Stimulated activated naive CD8-positive, alpha-beta T cell treated with anti-CD3 and anti-CD28 coated beads, Interleukin-15, amount 100 ng/mL, for 72 hours (primary cell): ENCODE measurements at regions not wholly inside any gene's neighbourhood (a gene's known extent, or its start where the extent isn't known, plus 50 kb on each side); places are given as distances from the start of the nearest gene placed in this dataset.
"Not testable (repeated sequence)": the region's sequence is repeated elsewhere in the genome, so short reads cannot be mapped to it uniquely, and the experiment has no call there.

Experiments
- ATAC-seq: fragments of 150-1000 bp; cut with Tn5 transposase; 2 replicates; pipeline ENCODE4 v1.10.0; 2021; ENCODE audit warnings: mild to moderate bottlenecking, moderate library complexity
- DNase-seq, 2 donors: peaks; one replicate each; pipeline ENCODE4 v3.0.0; 2021 to 2022
- H3K27ac Mint-ChIP-seq, 2 donors: one replicate each; pipeline ENCODE4 v1.8.0; 2022; ENCODE audit warnings: mild to moderate bottlenecking in 2 of 2, mixed read lengths in 2 of 2, moderate library complexity in 2 of 2
- H3K27me3 Mint-ChIP-seq: one replicate; pipeline ENCODE4 v1.8.0; 2022; ENCODE audit warnings: mixed read lengths
- H3K4me1 Mint-ChIP-seq: one replicate; pipeline ENCODE4 v1.8.0; 2022; ENCODE audit warnings: mild to moderate bottlenecking, mixed read lengths
- H3K4me3 Mint-ChIP-seq, 2 donors: one replicate each; pipeline ENCODE4 v1.8.0; 2022; ENCODE audit warnings: mild to moderate bottlenecking in 2 of 2, mixed read lengths in 2 of 2, moderate library complexity in 1 of 2
- H3K9me3 Mint-ChIP-seq, 2 donors: one replicate each; pipeline ENCODE4 v1.8.0; 2022; ENCODE audit warnings: mixed read lengths in 2 of 2

GRCh38 chr14:87785897-87786296, 207.1 kb downstream of the GALC start:
- H3K4me3 Mint-ChIP-seq, result no peak overlapping the region
- H3K9me3 Mint-ChIP-seq, result peaks cover 0 to 14% of the 10 kb centered on the region in 2 donors
- DNase-seq (no peak), ATAC-seq (no peak)
- no peaks in the 10 kb centered on the region for H3K27me3 Mint-ChIP-seq
- H3K4me1 Mint-ChIP-seq, result no peaks in the 10 kb centered on the region
- H3K27ac Mint-ChIP-seq, result no peak overlapping the region

- Mint-ChIP-seq H3K27ac (no peak overlapping the region), H3K27me3 (no peaks in the 10 kb centered on the region), H3K4me3 (no peak overlapping the region), H3K4me1 (no peaks in the 10 kb centered on the region), H3K9me3 (peaks cover 0 to 10% of the 10 kb centered on the region in 2 donors)
- ATAC-seq, result no peak
- DNase-seq, result no peak
Observed at GRCh38 chr14:87784386-87784785, 208.6 kb downstream of the GALC start.

GRCh38 chr14:87783071-87783470, 209.9 kb downstream of the GALC start:
- Mint-ChIP-seq H3K4me3 (no peak overlapping the region), H3K27me3 (no peaks in the 10 kb centered on the region), H3K4me1 (no peaks in the 10 kb centered on the region), H3K27ac (no peak overlapping the region), H3K9me3 (peaks cover 6 to 7% of the 10 kb centered on the region in 2 donors)
- DNase-seq, result no peak
- ATAC-seq, result no peak

- Mint-ChIP-seq H3K4me1 (no peaks in the 10 kb centered on the region), H3K9me3 (no peaks in the 10 kb centered on the region), H3K27ac (no peak overlapping the region), H3K4me3 (no peak overlapping the region), H3K27me3 (no peaks in the 10 kb centered on the region)
- no peak for DNase-seq
- ATAC-seq, result no peak
Observed at GRCh38 chr14:87772854-87773253, 220.1 kb downstream of the GALC start.

GRCh38 chr14:87767567-87767901, 225.4 kb downstream of the GALC start:
- peaks cover 10 to 13% of the 10 kb centered on the region in 2 donors for H3K9me3 Mint-ChIP-seq
- no peaks in the 10 kb centered on the region for H3K27me3 Mint-ChIP-seq
- H3K4me1 Mint-ChIP-seq, result no peaks in the 10 kb centered on the region
- DNase-seq (no peak), ATAC-seq (no peak)
- peak overlapping the region in 1 of 2 donors; percentile 40 for H3K27ac Mint-ChIP-seq
- no peak overlapping the region for H3K4me3 Mint-ChIP-seq

GRCh38 chr14:87758876-87759275, 234.1 kb downstream of the GALC start:
- H3K4me3 Mint-ChIP-seq, result no peak overlapping the region
- H3K9me3 Mint-ChIP-seq, result peaks cover 19 to 33% of the 10 kb centered on the region in 2 donors
- ATAC-seq, result no peak

GRCh38 chr14:87756661-87757060, 236.3 kb downstream of the GALC start:
- peaks cover 7% of the 10 kb centered on the region for H3K27me3 Mint-ChIP-seq
- H3K9me3 Mint-ChIP-seq, result peaks cover 6 to 19% of the 10 kb centered on the region in 2 donors
- no peak for DNase-seq
- ATAC-seq, result peak; percentile 18
- no peak overlapping the region for H3K4me3 Mint-ChIP-seq
- no peak overlapping the region for H3K27ac Mint-ChIP-seq
- no peaks in the 10 kb centered on the region for H3K4me1 Mint-ChIP-seq

More at GRCh38 chr14:87758876-87759275, 234.1 kb downstream of the GALC start:
- DNase-seq, result no peak
- Mint-ChIP-seq H3K4me1 (no peaks in the 10 kb centered on the region), H3K27me3 (peaks cover 7% of the 10 kb centered on the region), H3K27ac (no peak overlapping the region)

- ATAC-seq, result no peak
- DNase-seq, result no peak
- Mint-ChIP-seq H3K4me1 (no peaks in the 10 kb centered on the region), H3K27ac (peak overlapping the region in 1 of 2 donors; percentile 13), H3K4me3 (no peak overlapping the region), H3K27me3 (peaks cover 22% of the 10 kb centered on the region), H3K9me3 (peaks cover 6 to 13% of the 10 kb centered on the region in 2 donors)
Observed at GRCh38 chr14:87754520-87755223, 238.3 kb downstream of the GALC start.

GRCh38 chr14:87748558-87748957, 244.4 kb downstream of the GALC start:
- H3K27ac Mint-ChIP-seq, result no peak overlapping the region

GRCh38 chr14:87745507-87746118, 247.4 kb downstream of the GALC start:
- H3K4me1 Mint-ChIP-seq, result no peaks in the 10 kb centered on the region
- DNase-seq (peak; percentile 3 to 15), ATAC-seq (no peak)
- H3K4me3 Mint-ChIP-seq, result no peak overlapping the region
- no peak overlapping the region for H3K27ac Mint-ChIP-seq
- H3K9me3 Mint-ChIP-seq, result no peaks in the 10 kb centered on the region
- peaks cover 5% of the 10 kb centered on the region for H3K27me3 Mint-ChIP-seq

More at GRCh38 chr14:87748558-87748957, 244.4 kb downstream of the GALC start:
- H3K4me1 Mint-ChIP-seq, result no peaks in the 10 kb centered on the region
- H3K9me3 Mint-ChIP-seq, result no peaks in the 10 kb centered on the region
- DNase-seq, result no peak
- H3K27me3 Mint-ChIP-seq, result peaks cover 15% of the 10 kb centered on the region
- no peak overlapping the region for H3K4me3 Mint-ChIP-seq
- no peak for ATAC-seq

GRCh38 chr14:87734577-87735360, 258.2 kb downstream of the GALC start:
- H3K4me1 Mint-ChIP-seq, H3K9me3 Mint-ChIP-seq, H3K27me3 Mint-ChIP-seq, H3K27ac Mint-ChIP-seq, H3K4me3 Mint-ChIP-seq, DNase-seq: not testable (repeated sequence)
- peak; percentile 60 for ATAC-seq

- ATAC-seq, H3K4me3 Mint-ChIP-seq, DNase-seq, H3K27ac Mint-ChIP-seq, H3K27me3 Mint-ChIP-seq, H3K9me3 Mint-ChIP-seq, H3K4me1 Mint-ChIP-seq: not testable (repeated sequence)
Observed at GRCh38 chr14:87733115-87733514, 259.9 kb downstream of the GALC start.

- H3K27ac Mint-ChIP-seq, result no peak overlapping the region
- DNase-seq, result no peak
Observed at GRCh38 chr14:87732562-87732961, 260.4 kb downstream of the GALC start.

GRCh38 chr14:87725318-87725717, 267.7 kb downstream of the GALC start:
- Mint-ChIP-seq H3K27me3 (no peaks in the 10 kb centered on the region), H3K27ac (no peak overlapping the region), H3K4me3 (no peak overlapping the region), H3K4me1 (no peaks in the 10 kb centered on the region), H3K9me3 (no peaks in the 10 kb centered on the region)
- DNase-seq, result no peak
- ATAC-seq, result no peak

More at GRCh38 chr14:87732562-87732961, 260.4 kb downstream of the GALC start:
- ATAC-seq, result no peak
- Mint-ChIP-seq H3K4me1 (no peaks in the 10 kb centered on the region), H3K27me3 (no peaks in the 10 kb centered on the region), H3K9me3 (no peaks in the 10 kb centered on the region), H3K4me3 (no peak overlapping the region)

- no peaks in the 10 kb centered on the region for H3K27me3 Mint-ChIP-seq
- no peak overlapping the region for H3K27ac Mint-ChIP-seq
- H3K4me3 Mint-ChIP-seq, result no peak overlapping the region
- DNase-seq, result no peak
- ATAC-seq, result no peak
- no peaks in the 10 kb centered on the region for H3K4me1 Mint-ChIP-seq
- H3K9me3 Mint-ChIP-seq, result no peaks in the 10 kb centered on the region
Observed at GRCh38 chr14:87712396-87713090, 280.4 kb downstream of the GALC start.
